Stimulated activated naive CD8-positive, alpha-beta T cell treated with anti-CD3 and anti-CD28 coated beads, Interleukin-15, Interleukin-2, amounts not matched to agents 100 U/mL and 50 U/mL, for 24 hours (primary cell): ENCODE measurements at regions not wholly inside any gene's neighbourhood (a gene's known extent, or its start where the extent isn't known, plus 50 kb on each side); places are given as distances from the start of the nearest gene placed in this dataset.
"Not testable (repeated sequence)": the region's sequence is repeated elsewhere in the genome, so short reads cannot be mapped to it uniquely, and the experiment has no call there.

ENCODE experiments used
- ATAC-seq: fragments of 150-1000 bp; cut with Tn5 transposase; one replicate; pipeline ENCODE4 v1.10.0; 2021
- DNase-seq: peaks from one replicate; pipeline ENCODE4 v3.0.0; 2021

GRCh38 chrX:137882960-137883359, 317.0 kb downstream of the ZIC3 start:
- no peak for DNase-seq
- no peak for ATAC-seq

- not testable (repeated sequence) for ATAC-seq
Measured at GRCh38 chrX:137884813-137885212, 318.9 kb downstream of the ZIC3 start.

GRCh38 chrX:137891431-137891830, 325.5 kb downstream of the ZIC3 start:
- no peak for DNase-seq
- no peak for ATAC-seq

More at GRCh38 chrX:137884813-137885212, 318.9 kb downstream of the ZIC3 start:
- not testable (repeated sequence) for DNase-seq

- DNase-seq (no peak), ATAC-seq (no peak)
Measured at GRCh38 chrX:137896123-137896522, 330.2 kb downstream of the ZIC3 start.

GRCh38 chrX:137915466-137915865, 349.5 kb downstream of the ZIC3 start:
- ATAC-seq: no peak

DNA sequence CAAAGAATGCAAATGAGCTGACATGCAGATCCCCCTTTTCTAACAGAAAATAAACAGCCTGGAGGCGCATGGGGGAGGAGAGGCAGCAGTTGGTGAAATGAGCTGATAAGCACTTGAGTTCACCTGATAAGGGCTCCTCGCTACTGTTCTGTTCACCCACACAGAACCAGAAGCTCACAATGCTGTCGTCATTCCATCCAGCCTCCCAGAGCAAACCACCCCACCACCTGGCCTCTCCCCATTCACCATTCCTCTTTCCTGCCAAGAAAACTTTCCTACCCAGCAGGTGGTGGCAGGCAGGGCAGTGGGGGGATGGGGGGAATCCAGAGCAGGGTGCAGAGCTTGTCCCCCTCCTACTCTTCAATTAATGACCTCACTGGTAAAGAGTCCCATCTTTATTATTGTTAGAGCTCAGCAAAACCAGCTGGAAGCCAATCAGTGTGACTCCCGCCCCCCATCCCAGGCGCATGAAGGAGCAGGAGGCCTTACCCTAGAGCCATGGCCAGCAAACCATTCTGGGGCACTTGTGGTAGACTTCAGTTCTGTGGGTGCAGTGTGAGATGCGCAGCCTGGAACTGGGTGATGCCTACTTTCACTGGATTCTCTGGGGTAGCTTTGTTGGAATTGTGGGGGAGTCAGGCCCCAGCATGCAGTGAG, 350.3 kb downstream of the ZIC3 start:
- DNase-seq: no peak
- ATAC-seq: no peak

More at GRCh38 chrX:137915466-137915865, 349.5 kb downstream of the ZIC3 start:
- no peak for DNase-seq

DNA sequence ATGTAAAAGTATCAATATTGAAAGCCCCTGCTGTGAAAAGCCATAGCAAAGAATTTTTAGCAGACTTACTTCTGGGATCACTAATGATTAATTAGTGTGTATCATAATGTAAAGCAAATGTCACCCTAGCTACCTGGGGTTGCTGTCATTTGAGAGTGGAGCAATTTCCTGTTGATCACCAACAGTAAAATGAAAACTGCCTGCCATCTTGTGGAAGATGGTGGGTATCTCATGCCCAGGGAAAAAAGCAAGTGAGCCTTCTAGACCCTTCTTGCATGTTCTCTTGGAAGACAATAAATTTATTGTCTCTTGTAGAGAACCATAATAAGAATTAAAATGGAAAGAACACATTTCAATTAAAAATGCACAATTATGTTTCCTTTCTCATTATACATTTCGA, 360.2 kb downstream of the ZIC3 start:
- ATAC-seq (no peak), DNase-seq (no peak)

- DNase-seq (no peak), ATAC-seq (no peak)
Measured at GRCh38 chrX:137929951-137930350, 364.0 kb downstream of the ZIC3 start.

DNA sequence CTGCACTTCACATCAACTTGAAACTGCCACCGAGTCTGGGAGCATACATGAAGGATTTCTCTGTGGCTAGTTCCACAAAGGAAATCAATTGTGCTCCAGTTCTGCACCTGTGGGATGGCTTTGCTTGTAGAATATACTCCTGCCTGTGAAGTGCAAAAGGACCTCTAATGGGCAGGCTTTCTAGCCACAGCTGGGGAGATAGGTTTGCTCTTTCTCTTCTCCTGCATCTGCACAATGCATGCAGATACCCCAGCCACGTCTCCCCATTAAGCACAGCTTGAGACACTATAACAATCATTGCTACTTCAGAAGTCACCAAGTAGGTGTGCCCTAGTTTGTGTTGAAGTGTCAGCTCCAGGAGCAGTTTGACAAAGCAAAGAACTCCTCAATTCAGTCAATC, 364.6 kb downstream of the ZIC3 start:
- no peak for DNase-seq
- no peak for ATAC-seq

GRCh38 chrX:137934214-137934613, 368.3 kb downstream of the ZIC3 start:
- not testable (repeated sequence) for DNase-seq, ATAC-seq

- DNase-seq, ATAC-seq: not testable (repeated sequence)
Measured at GRCh38 chrX:137934887-137935286, 369.0 kb downstream of the ZIC3 start.

GRCh38 chrX:137945470-137945869, 379.5 kb downstream of the ZIC3 start:
- ATAC-seq: no peak
- no peak for DNase-seq

DNA sequence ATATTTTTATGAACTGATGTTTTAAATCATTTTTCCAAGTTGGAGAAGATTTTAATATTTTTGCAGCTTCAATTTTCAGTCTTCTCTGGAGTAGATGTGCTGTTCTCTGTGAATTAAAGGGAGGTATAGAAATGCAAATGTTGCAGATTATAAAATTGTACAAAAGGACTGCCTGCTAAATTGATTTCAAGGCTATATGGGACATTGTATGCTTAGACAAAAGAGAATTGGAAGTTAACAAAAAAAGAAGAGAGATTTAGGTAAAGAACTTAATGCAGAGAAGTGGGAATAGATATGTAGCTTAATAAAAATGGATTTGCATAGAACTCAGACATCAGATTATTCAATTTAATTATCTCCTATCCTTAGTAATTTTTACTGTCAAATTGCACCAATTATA, 403.3 kb downstream of the ZIC3 start:
- ATAC-seq (no peak), DNase-seq (no peak)

- no peak for ATAC-seq
- no peak for DNase-seq
Measured at GRCh38 chrX:137982472-137983172, 416.7 kb downstream of the ZIC3 start.

GRCh38 chrX:137988470-137988869, 422.5 kb downstream of the ZIC3 start:
- DNase-seq (no peak), ATAC-seq (no peak)

GRCh38 chrX:137998619-137999018, 432.7 kb downstream of the ZIC3 start:
- no peak for ATAC-seq
- DNase-seq: no peak

GRCh38 chrX:137999071-137999470, 433.1 kb downstream of the ZIC3 start:
- ATAC-seq (no peak), DNase-seq (no peak)

DNA sequence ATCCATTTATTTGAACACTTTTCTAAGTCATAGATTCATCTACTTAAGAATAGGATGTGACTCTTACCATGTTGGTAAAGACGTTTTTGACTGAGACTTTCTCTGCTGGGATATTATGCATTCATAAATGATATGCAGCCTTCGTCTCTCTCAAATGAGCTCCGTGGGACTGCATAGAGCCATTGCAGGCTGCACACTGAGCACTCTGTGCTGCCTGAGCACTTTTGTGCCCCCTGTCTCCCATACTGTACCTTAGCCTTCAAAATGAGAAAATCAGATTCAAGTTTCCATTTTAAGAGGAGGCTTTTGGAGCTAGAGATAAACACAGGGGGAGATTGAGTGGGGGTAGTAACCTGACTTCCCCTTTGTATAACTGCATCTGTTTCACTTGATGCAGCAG, 433.6 kb downstream of the ZIC3 start:
- DNase-seq: no peak
- no peak for ATAC-seq

DNA sequence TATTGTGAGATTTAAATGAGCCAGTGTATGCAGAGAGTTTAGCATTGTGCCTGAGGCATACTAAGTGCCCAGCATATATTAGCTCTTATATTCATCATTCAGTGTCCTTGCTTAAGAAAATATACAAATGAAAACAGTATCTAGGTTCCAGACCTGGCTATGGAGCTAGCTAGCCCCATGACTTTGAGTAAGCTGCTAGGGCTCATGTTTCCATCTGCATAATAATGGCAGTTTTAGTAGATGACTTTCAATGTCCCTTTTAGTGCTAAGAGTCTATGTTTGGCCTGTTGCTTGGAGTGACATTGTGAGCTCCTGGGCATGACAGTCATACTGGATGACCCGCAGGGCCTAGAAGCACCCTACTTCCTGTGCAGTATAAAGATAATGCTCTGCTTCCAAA, 435.3 kb downstream of the ZIC3 start:
- DNase-seq (no peak), ATAC-seq (no peak)

DNA sequence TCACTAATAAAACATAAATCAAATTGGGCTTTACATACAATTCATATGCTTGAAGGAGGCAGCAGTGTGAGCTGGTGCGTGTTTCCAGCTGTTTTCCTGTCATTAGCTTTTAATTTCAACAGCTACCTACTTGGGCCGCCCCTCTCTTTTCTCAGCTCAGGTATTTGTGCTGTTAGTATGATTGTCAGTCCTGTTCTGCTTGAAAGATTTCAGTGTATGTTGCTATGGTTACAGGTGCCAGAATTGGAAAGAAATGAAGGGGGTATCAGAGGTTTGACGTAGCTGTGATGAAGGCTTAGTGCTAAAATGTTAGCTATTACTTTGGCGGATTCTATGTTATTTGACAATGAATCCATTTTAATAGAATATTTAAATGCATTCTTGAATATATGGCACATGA, 440.3 kb downstream of the ZIC3 start:
- DNase-seq (no peak), ATAC-seq (no peak)

DNA sequence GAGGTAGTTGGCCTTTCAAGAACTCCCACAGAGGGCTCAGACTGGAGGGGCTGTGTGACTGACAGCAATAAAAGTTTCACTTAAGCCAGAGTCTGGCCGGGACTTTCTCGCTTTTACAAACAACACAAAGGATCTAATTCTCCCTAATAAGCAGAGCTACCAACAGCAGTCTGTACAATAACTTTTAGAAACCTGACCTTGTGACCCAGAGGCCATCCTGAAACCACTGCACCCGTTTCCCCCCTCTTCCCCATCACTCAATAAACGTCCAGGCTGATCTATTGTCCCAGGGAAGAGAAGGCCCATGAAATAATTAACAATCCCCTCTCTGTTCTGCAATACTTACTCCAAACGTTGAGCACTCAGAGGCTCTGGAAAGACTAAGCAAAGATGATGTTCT, 442.4 kb downstream of the ZIC3 start:
- ATAC-seq (no peak), DNase-seq (no peak)

- no peak for DNase-seq
- ATAC-seq: no peak
Measured at GRCh38 chrX:138011468-138011867, 445.5 kb downstream of the ZIC3 start.

DNA sequence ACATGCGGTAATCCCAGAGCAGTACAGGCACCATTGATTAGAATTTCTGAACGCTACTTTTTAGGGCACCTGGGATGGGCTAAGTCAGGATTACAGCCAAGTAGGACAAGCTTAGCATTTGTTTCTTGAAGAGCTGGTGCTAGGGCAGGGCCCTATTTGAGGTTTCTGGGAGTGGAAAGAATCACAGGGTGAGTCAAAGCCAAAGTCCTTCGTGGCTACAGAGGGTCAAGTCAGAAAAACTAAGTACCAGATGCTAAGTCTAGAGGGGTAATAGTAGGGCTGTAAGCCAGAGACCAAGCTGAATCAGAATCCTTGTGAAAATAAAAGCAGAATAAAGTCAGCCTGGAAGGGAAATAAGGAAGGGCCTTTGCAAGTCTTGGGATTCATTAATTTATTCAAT, 448.6 kb downstream of the ZIC3 start:
- DNase-seq: no peak

More for the DNA sequence above, 448.6 kb downstream of the ZIC3 start:
- no peak for ATAC-seq
